C4-2B (cell line): ENCODE measurements at regions not wholly inside any gene's neighbourhood (a gene's known extent, or its start where the extent isn't known, plus 50 kb on each side); places are given as distances from the start of the nearest gene placed in this dataset.

ENCODE experiments used
- CTCF ChIP-seq: fragments of 450-650 bp; conservative IDR thresholded peaks from 2 replicates; pipeline ENCODE4 v1.5.1; 2017; ENCODE audit warnings: mild to moderate bottlenecking
- ZFX ChIP-seq: fragments of 450-650 bp; IDR thresholded peaks from 2 replicates; pipeline ENCODE4 v1.6.1; 2017

DNA sequence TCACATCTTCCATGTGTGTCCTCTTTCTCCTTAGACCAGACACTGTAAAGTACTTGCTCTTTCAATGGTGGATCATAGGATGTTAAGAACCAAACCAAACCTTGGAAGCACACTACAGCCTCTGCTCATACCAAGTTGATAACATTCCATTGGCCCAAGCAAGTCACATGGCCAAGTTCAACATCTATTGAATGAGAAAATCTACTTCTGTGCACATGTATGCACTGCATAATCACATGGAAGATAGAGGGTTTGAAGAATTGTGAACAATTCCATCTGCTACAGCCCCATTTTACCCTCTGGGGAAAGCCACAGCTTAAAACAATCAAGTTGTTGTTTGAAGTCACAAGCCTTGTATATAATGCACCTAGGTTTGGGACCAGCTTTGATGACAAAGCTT is 68.2 kb downstream of the MFAP3 start:
- TF ChIP-seq CTCF (no peak), ZFX (no peak)
